Loucy (cell line): ENCODE measurements at regions not wholly inside any gene's neighbourhood (a gene's known extent, or its start where the extent isn't known, plus 50 kb on each side); places are given as distances from the start of the nearest gene placed in this dataset.

Source experiments
- H2AFZ ChIP-seq: fragments of 200-600 bp; sonication (generic); 2 replicates; pipeline ENCODE4 v1.6.0; 2016; ENCODE audit warnings: antibody characterized with exemption, mild to moderate bottlenecking, low read length, moderate library complexity
- H3F3A ChIP-seq: fragments of 200-600 bp; 2 replicates; pipeline ENCODE4 v1.6.0; 2016; ENCODE audit warnings: antibody characterized with exemption, low read depth, mild to moderate bottlenecking
- H3K27me3 ChIP-seq: fragments of 200-600 bp; sonication (generic); 2 replicates; pipeline ENCODE4 v1.6.1; 2014; ENCODE audit warnings: low read length, mild to moderate bottlenecking; ENCODE audit not compliant: insufficient read depth, poor library complexity, severe bottlenecking
- H3K36me3 ChIP-seq: fragments of 200-600 bp; sonication (generic); 2 replicates; pipeline ENCODE4 v1.6.1; 2016; ENCODE audit warnings: low read length; ENCODE audit not compliant: insufficient read depth
- H3K4me1 ChIP-seq: fragments of 200-600 bp; sonication (generic); 2 replicates; pipeline ENCODE4 v1.5.1; 2014; ENCODE audit warnings: low read length, mild to moderate bottlenecking; ENCODE audit not compliant: insufficient read depth, poor library complexity, severe bottlenecking
- H3K4me2 ChIP-seq: fragments of 200-600 bp; sonication (generic); 2 replicates; pipeline ENCODE4 v1.6.0; 2014; ENCODE audit warnings: antibody characterized with exemption, low read length, low read depth, mild to moderate bottlenecking; ENCODE audit not compliant: poor library complexity, severe bottlenecking
- H3K4me3 ChIP-seq: fragments of 200-600 bp; sonication (generic); 2 replicates; pipeline ENCODE4 v1.5.1; 2014; ENCODE audit warnings: low read length, mild to moderate bottlenecking, mixed read lengths; ENCODE audit not compliant: poor library complexity, severe bottlenecking
- H3K79me2 ChIP-seq: fragments of 200-600 bp; sonication (generic); 2 replicates; pipeline ENCODE4 v1.6.1; 2014; ENCODE audit warnings: low read length; ENCODE audit not compliant: insufficient read depth
- H3K9ac ChIP-seq: fragments of 200-600 bp; sonication (generic); 2 replicates; pipeline ENCODE4 v1.6.0; 2014; ENCODE audit warnings: mild to moderate bottlenecking, low read depth, low read length, moderate library complexity; ENCODE audit not compliant: poor library complexity, severe bottlenecking
- H3K9me2 ChIP-seq: fragments of 200-600 bp; sonication (generic); replicated peaks from 2 replicates; pipeline ENCODE4 v1.6.1; 2016; ENCODE audit warnings: low read depth, low read length, mixed read lengths
- H3K9me3 ChIP-seq: fragments of 200-600 bp; sonication (generic); 2 replicates; pipeline ENCODE4 v1.6.1; 2014; ENCODE audit warnings: mild to moderate bottlenecking, antibody characterized with exemption, low read length, low read depth; ENCODE audit not compliant: insufficient read depth
- H4K20me1 ChIP-seq: fragments of 200-600 bp; sonication (generic); 2 replicates; pipeline ENCODE4 v1.6.0; 2014; ENCODE audit warnings: antibody characterized with exemption, low read length, mild to moderate bottlenecking; ENCODE audit not compliant: insufficient read depth, poor library complexity, severe bottlenecking
- EZH2phosphoT487 ChIP-seq: fragments of 200-600 bp; IDR thresholded peaks from 2 replicates; pipeline ENCODE4 v1.6.1; 2018; ENCODE audit warnings: antibody characterized with exemption, mild to moderate bottlenecking, moderate library complexity, borderline replicate concordance
- TF ChIP-seq, protein P1 (sequence below): fragments of 200-600 bp; sonication (generic); conservative IDR thresholded peaks from 2 replicates; pipeline ENCODE4 v1.5.1; 2014; ENCODE audit warnings: mild to moderate bottlenecking, antibody characterized with exemption, low read length

DNA sequence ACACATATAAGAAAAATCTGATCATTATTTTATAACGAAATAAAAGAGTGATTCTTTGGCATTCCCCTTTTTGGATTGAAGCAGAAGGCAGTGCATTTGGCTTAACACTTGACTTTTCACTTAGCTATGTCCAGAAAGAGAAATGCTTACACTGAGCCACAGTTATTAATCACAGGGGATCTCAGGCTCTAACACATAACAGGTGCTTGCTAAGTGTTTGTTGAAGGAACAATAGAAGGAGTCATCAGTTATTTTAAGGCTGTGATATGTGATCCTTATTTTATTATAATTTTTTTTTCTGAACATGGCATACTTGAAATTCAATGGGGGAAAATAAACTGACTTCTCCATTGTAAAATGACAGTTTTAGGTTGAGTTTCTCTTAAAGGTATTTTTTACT is 209.5 kb downstream of the UBE2E3 start:
- no peak overlapping the region for H3K9ac ChIP-seq
- no peak overlapping the region for H3K4me2 ChIP-seq
- H3K4me1 ChIP-seq = peaks cover 34% of the 10 kb centered on the region
- no peaks in the 10 kb centered on the region for H3F3A ChIP-seq
- no peaks in the 10 kb centered on the region for H3K9me3 ChIP-seq
- H4K20me1 ChIP-seq = no peaks in the 10 kb centered on the region
- no peak overlapping the region for H3K4me3 ChIP-seq
- no peaks in the 10 kb centered on the region for H3K79me2 ChIP-seq
- no peaks in the 10 kb centered on the region for H3K9me2 ChIP-seq
- no peak overlapping the region for H2AFZ ChIP-seq
- TF ChIP-seq EZH2phosphoT487 = no peak
- TF ChIP-seq, protein P1, sequence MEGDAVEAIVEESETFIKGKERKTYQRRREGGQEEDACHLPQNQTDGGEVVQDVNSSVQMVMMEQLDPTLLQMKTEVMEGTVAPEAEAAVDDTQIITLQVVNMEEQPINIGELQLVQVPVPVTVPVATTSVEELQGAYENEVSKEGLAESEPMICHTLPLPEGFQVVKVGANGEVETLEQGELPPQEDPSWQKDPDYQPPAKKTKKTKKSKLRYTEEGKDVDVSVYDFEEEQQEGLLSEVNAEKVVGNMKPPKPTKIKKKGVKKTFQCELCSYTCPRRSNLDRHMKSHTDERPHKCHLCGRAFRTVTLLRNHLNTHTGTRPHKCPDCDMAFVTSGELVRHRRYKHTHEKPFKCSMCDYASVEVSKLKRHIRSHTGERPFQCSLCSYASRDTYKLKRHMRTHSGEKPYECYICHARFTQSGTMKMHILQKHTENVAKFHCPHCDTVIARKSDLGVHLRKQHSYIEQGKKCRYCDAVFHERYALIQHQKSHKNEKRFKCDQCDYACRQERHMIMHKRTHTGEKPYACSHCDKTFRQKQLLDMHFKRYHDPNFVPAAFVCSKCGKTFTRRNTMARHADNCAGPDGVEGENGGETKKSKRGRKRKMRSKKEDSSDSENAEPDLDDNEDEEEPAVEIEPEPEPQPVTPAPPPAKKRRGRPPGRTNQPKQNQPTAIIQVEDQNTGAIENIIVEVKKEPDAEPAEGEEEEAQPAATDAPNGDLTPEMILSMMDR = no peak
- H3K27me3 ChIP-seq = no peaks in the 10 kb centered on the region
- H3K36me3 ChIP-seq = no peaks in the 10 kb centered on the region

DNA sequence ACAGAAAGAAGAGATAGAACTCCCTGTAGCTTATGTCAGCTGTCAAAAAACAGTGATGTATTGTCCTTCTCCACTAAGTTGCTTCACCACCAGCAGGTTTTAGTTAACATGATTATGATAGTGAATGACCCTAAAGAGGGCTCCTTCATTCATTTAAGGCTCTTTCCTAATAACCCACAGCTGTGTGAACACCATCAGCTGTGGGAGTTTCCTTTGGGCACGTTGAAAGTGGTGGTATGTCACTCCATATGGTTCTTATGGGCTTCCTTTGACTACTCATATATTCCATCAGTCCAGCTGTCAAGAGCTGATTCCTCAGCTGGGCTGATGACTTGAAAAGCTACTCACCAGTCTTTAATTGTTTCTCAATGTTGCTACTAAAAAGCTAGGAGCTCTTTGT is 210.3 kb downstream of the UBE2E3 start:
- Histone ChIP-seq H3K79me2 (no peaks in the 10 kb centered on the region), H4K20me1 (no peaks in the 10 kb centered on the region), H2AFZ (no peak overlapping the region), H3F3A (no peaks in the 10 kb centered on the region), H3K9ac (no peak overlapping the region), H3K9me2 (no peaks in the 10 kb centered on the region), H3K4me2 (no peak overlapping the region), H3K4me1 (peaks cover 34% of the 10 kb centered on the region), H3K36me3 (no peaks in the 10 kb centered on the region), H3K9me3 (no peaks in the 10 kb centered on the region), H3K4me3 (no peak overlapping the region), H3K27me3 (no peaks in the 10 kb centered on the region)
- no peak for TF ChIP-seq EZH2phosphoT487
- TF ChIP-seq, protein P1 = no peak

DNA sequence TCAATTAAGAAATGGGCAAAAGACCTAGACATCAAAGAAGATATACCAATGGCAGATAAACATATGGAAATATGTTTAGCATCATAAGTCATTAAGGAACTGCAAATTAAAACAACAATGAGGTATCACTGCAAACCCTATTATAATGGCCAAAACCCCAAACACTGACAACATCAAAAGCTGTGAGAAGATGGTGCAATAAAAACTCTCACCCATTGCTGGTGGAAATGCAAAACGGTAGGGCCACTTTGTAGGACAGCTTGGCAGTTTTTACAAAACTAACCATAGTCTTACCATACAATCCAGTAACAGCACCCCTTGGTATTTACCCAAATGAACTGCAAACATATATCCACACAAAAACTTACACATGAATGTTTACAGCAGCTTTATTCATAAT is 213.1 kb downstream of the UBE2E3 start:
- H3K4me1 ChIP-seq = peaks cover 55% of the 10 kb centered on the region
- no peaks in the 10 kb centered on the region for H3K36me3 ChIP-seq
- H3K9me2 ChIP-seq = no peaks in the 10 kb centered on the region
- H3F3A ChIP-seq = no peaks in the 10 kb centered on the region
- no peak overlapping the region for H3K4me3 ChIP-seq
- TF ChIP-seq, protein P1 = no peak
- TF ChIP-seq EZH2phosphoT487 = no peak
- no peaks in the 10 kb centered on the region for H4K20me1 ChIP-seq
- H3K79me2 ChIP-seq = no peaks in the 10 kb centered on the region
- no peaks in the 10 kb centered on the region for H3K27me3 ChIP-seq
- H3K4me2 ChIP-seq = no peak overlapping the region
- no peaks in the 10 kb centered on the region for H3K9me3 ChIP-seq
- H3K9ac ChIP-seq = no peak overlapping the region
- no peak overlapping the region for H2AFZ ChIP-seq
